Keratinocyte (primary cell): ENCODE measurements at regions not wholly inside any gene's neighbourhood (a gene's known extent, or its start where the extent isn't known, plus 50 kb on each side); places are given as distances from the start of the nearest gene placed in this dataset.

ENCODE experiments used
- CTCF ChIP-seq, 3 experiments: IDR thresholded peaks in 1 of 3; conservative IDR thresholded peaks in 1 of 3; optimal IDR thresholded peaks in 1 of 3; 2 replicates in 2 of 3; 3 replicates in 1 of 3; pipeline versions ENCODE3 to v1.5.1; 2011; ENCODE audit warnings: low read length in 3 of 3, mild to moderate bottlenecking in 3 of 3, moderate library complexity in 2 of 3, control low read depth in 1 of 3, inconsistent platforms in 1 of 3; ENCODE audit not compliant: insufficient read depth in 2 of 3; ENCODE audit errors: extremely low read depth in 1 of 3
- EZH2 ChIP-seq: IDR thresholded peaks from one replicate; pipeline ENCODE4 v1.6.1; 2012; ENCODE audit warnings: inconsistent platforms, mild to moderate bottlenecking, low read length, moderate library complexity

GRCh38 chr18:39913672-39914366 is 2041.2 kb upstream of the PIK3C3 start:
- TF ChIP-seq CTCF (optimal IDR thresholded peaks at IDR 0.05 in 1 of 3, IDR thresholded peaks at IDR 0.05 in 1 of 3, conservative IDR thresholded peaks at IDR 0.05 in 1 of 3; ENCODE audit: extremely low read depth in 1 of 3, insufficient read depth in 2 of 3, low read length in 3 of 3) (no peak), EZH2 (no peak)
